ENCODE measurements at regions not wholly inside any gene's neighbourhood (a gene's known extent, or its start where the extent isn't known, plus 50 kb on each side); places are given as distances from the start of the nearest gene placed in this dataset.

DNA sequence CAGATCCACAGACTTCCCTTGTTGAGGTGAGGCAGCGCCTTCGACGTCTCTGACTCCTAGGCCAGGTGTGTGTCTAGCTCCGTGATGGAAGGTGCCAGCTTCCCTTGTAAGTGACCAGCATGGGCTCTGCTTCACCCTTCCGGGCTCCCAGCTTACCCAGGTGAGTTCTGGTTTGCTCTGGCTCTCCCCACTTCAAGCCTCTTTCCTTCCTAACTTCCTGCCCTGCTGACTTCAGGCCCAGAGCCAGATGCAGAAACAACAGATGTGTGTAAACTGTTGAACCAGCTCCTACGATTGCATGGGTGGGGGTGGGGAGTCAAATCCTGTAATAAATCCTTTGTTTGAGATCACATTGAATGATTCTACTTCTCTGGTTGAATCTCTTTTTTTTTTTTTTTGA, 51.6 kb upstream of the BMP6 start:
- intact Hi-C loops (cut with micrococcal nuclease), result no loop called here
- Histone ChIP-seq H3K9ac (replicated peaks; ENCODE audit: extremely low read depth, insufficient read depth, low read length) (no peak overlapping the region), H3K4me2 (ENCODE audit: insufficient read depth, low read length) (no peak overlapping the region), H3K79me2 (ENCODE audit: control insufficient read depth, insufficient read depth, low read length) (no peaks in the 10 kb centered on the region), H3K9me3 (replicated peaks; ENCODE audit: control insufficient read depth, insufficient read depth, low read length) (no peaks in the 10 kb centered on the region), H3K27ac (ENCODE audit: insufficient read depth, low read depth, low read length) (no peak overlapping the region), H3K27me3 (ENCODE audit: control insufficient read depth in 2 of 2, insufficient read depth in 2 of 2, low read length in 2 of 2) (peaks cover 9 to 18% of the 10 kb centered on the region in 2 experiments), H3K4me1 (ENCODE audit: control insufficient read depth, extremely low read depth, insufficient read depth, low read length) (peaks cover 3% of the 10 kb centered on the region), H3K4me3 (replicated peaks in 1 of 3; ENCODE audit: insufficient read depth in 1 of 3, low read depth in 1 of 3, low read length in 3 of 3) (no peak overlapping the region), H3K9me1 (replicated peaks; ENCODE audit: control insufficient read depth, extremely low read depth, insufficient read depth, low read length) (no peaks in the 10 kb centered on the region), H4K20me1 (replicated peaks; ENCODE audit: control insufficient read depth, extremely low read depth, insufficient read depth, low read length) (no peaks in the 10 kb centered on the region), H3K36me3 (ENCODE audit: control insufficient read depth in 2 of 2, extremely low read depth in 1 of 2, insufficient read depth in 2 of 2, low read length in 2 of 2) (no peaks in the 10 kb centered on the region), H2AFZ (ENCODE audit: low read depth, low read length) (no peak overlapping the region)
- ChIA-PET POLR2A (interaction anchor here (0.6 kb wide), 1 partner anchor 239 kb away, joined by 4 read pairs; no protein-coding TSS in a partner anchor), CTCF (no interaction called here)
- no TSS peak for BruUV-seq (replicated peaks)
- FAIRE-seq (no peak), DNase-seq (ENCODE audit: low read depth, low spot score) (no peak)
- TF ChIP-seq GATA2 (IDR thresholded peaks at IDR 0.05; ENCODE audit: insufficient read depth, insufficient read length, low read depth, low read length) (no peak), CTCF (IDR thresholded peaks at IDR 0.05; ENCODE audit: extremely low read depth in 1 of 2, insufficient read depth in 1 of 2, low read depth in 1 of 2, low read length in 2 of 2) (no peak), POLR2AphosphoS5 (IDR thresholded peaks at IDR 0.05; ENCODE audit: insufficient read depth, low read depth, low read length) (no peak), FOS (IDR thresholded peaks at IDR 0.05; ENCODE audit: borderline replicate concordance, insufficient read depth, low read length) (no peak), MYC (IDR thresholded peaks at IDR 0.05; ENCODE audit: low read depth, low read length) (no peak), POLR2A (IDR thresholded peaks at IDR 0.05; ENCODE audit: low read depth, low read length) (no peak), EZH2 (IDR thresholded peaks at IDR 0.05; ENCODE audit: borderline replicate concordance, low read depth, low read length, severe bottlenecking) (no peak), JUN (IDR thresholded peaks at IDR 0.05; ENCODE audit: borderline replicate concordance, insufficient read depth, insufficient read length, low read depth) (no peak)
- TF ChIP-seq, protein P1, sequence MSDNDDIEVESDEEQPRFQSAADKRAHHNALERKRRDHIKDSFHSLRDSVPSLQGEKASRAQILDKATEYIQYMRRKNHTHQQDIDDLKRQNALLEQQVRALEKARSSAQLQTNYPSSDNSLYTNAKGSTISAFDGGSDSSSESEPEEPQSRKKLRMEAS (IDR thresholded peaks at IDR 0.05; ENCODE audit: insufficient read depth, insufficient read length), result no peak
- dilution Hi-C loops (cut with MboI; ENCODE audit: extremely low pct_ligation_motif_present, low sequenced_read_pairs), result no loop called here

Data from endothelial cell of umbilical vein (primary cell).